ENCODE measurements at regions not wholly inside any gene's neighbourhood (a gene's known extent, or its start where the extent isn't known, plus 50 kb on each side); places are given as distances from the start of the nearest gene placed in this dataset.

- TF ChIP-seq CTCF (conservative IDR thresholded peaks at IDR 0.05; ENCODE audit: low read depth, low read length) (no peak), POLR2A (IDR thresholded peaks at IDR 0.05; ENCODE audit: low read depth, low read length) (no peak), RCOR1 (IDR thresholded peaks at IDR 0.05; ENCODE audit: insufficient replicate concordance, low read length) (no peak), CEBPB (IDR thresholded peaks at IDR 0.05; ENCODE audit: low read depth, low read length) (no peak), RAD21 (IDR thresholded peaks at IDR 0.05; ENCODE audit: low read length) (no peak), MXI1 (IDR thresholded peaks at IDR 0.05; ENCODE audit: borderline replicate concordance, low read depth, low read length) (no peak), SMC3 (IDR thresholded peaks at IDR 0.05; ENCODE audit: low read depth, low read length) (no peak), MAZ (IDR thresholded peaks at IDR 0.05; ENCODE audit: borderline replicate concordance, low read depth, low read length) (no peak), USF2 (IDR thresholded peaks at IDR 0.05; ENCODE audit: low read depth, low read length) (no peak), CHD1 (IDR thresholded peaks at IDR 0.05; ENCODE audit: low read depth, low read length) (no peak), RFX5 (IDR thresholded peaks at IDR 0.05; ENCODE audit: low read depth, low read length) (no peak)
Measured at GRCh38 chr3:71968544-71968943, 183.6 kb upstream of the PROK2 start.

All from IMR-90 (cell line).